Smooth muscle cell (in vitro differentiated cells): ENCODE measurements at regions not wholly inside any gene's neighbourhood (a gene's known extent, or its start where the extent isn't known, plus 50 kb on each side); places are given as distances from the start of the nearest gene placed in this dataset.

ENCODE experiments used
- DNase-seq: peaks from one replicate; lab custom pipeline; 2025; ENCODE audit not compliant: unreplicated experiment; lab: John Stamatoyannopoulos, UW
- H2AFZ ChIP-seq: fragments of 200-600 bp; sonication (generic); 2 replicates; pipeline ENCODE4 v1.6.0; 2016; ENCODE audit warnings: antibody characterized with exemption, low read depth, mild to moderate bottlenecking
- H3F3A ChIP-seq: fragments of 200-600 bp; sonication (generic); 2 replicates; pipeline ENCODE4 v1.6.0; 2017; ENCODE audit warnings: antibody characterized with exemption, low read depth
- H3K27ac ChIP-seq: fragments of 200-600 bp; sonication (generic); 2 replicates; pipeline ENCODE4 v1.5.1; 2016; ENCODE audit warnings: low read depth, mild to moderate bottlenecking
- H3K27me3 ChIP-seq: fragments of 200-600 bp; sonication (generic); 2 replicates; pipeline ENCODE4 v1.6.1; 2016; ENCODE audit warnings: low read depth, mild to moderate bottlenecking
- H3K36me3 ChIP-seq: fragments of 200-600 bp; sonication (generic); 2 replicates; pipeline ENCODE4 v1.5.1; 2016; ENCODE audit warnings: low read depth
- H3K4me1 ChIP-seq: fragments of 200-600 bp; sonication (generic); 2 replicates; pipeline ENCODE4 v1.5.1; 2016; ENCODE audit warnings: low read depth
- H3K4me2 ChIP-seq: fragments of 200-600 bp; sonication (generic); 2 replicates; pipeline ENCODE4 v1.6.0; 2016; ENCODE audit warnings: mild to moderate bottlenecking
- H3K4me3 ChIP-seq: fragments of 200-600 bp; sonication (generic); 2 replicates; pipeline ENCODE4 v1.5.1; 2016; ENCODE audit warnings: mild to moderate bottlenecking
- H3K79me2 ChIP-seq: fragments of 200-600 bp; sonication (generic); 2 replicates; pipeline ENCODE4 v1.6.0; 2016; ENCODE audit warnings: low read depth, mild to moderate bottlenecking
- H3K9ac ChIP-seq: fragments of 200-600 bp; sonication (generic); 2 replicates; pipeline ENCODE4 v1.6.0; 2016; ENCODE audit warnings: low read depth
- H3K9me3 ChIP-seq: fragments of 200-600 bp; sonication (generic); replicated peaks from 2 replicates; pipeline ENCODE4 v1.5.1; 2016; ENCODE audit warnings: low read depth
- H4K20me1 ChIP-seq: fragments of 200-600 bp; sonication (generic); 2 replicates; pipeline ENCODE4 v1.6.0; 2016; ENCODE audit warnings: low read depth
- WGBS: methylation state at CpG from one replicate; pipeline ENCODE4 v1.1.7; 2016; ENCODE audit warnings: low lambda C conversion rate; 5-methylcytosine and 5-hydroxymethylcytosine counted together
- TF ChIP-seq, protein P1 (sequence below): fragments of 200-600 bp; sonication (generic); IDR thresholded peaks from 2 replicates; pipeline ENCODE4 v1.5.1; 2017; ENCODE audit warnings: borderline replicate concordance, mild to moderate bottlenecking, antibody characterized with exemption; ENCODE audit not compliant: insufficient read depth, poor library complexity, severe bottlenecking

DNA sequence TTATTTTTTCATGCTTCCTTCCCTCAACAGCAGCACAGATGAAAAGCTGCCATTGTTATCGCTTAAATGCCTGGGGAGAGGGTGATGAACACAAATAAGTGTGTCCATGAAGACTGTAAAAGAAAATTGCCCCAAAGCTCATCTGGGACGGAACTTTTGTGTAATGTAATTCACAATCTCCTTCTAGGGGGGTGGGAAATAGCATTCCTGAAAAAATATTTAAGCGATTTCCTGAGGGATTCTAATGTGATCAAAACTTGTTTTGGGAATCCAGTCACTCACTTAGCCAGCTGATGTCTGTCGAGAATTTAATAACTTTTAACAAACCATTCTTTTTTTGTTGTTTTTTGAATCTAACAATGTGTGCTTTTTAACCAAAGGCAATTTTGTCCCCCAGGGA, 427.9 kb downstream of the PLCL1 start:
- Histone ChIP-seq H3K27me3 (no peaks in the 10 kb centered on the region), H3K4me3 (no peak overlapping the region), H3F3A (no peaks in the 10 kb centered on the region), H3K4me1 (no peaks in the 10 kb centered on the region), H3K9ac (no peak overlapping the region), H3K79me2 (no peaks in the 10 kb centered on the region), H2AFZ (no peak overlapping the region), H3K36me3 (no peaks in the 10 kb centered on the region), H3K27ac (no peak overlapping the region), H4K20me1 (no peaks in the 10 kb centered on the region), H3K9me3 (no peaks in the 10 kb centered on the region), H3K4me2 (no peak overlapping the region)
- TF ChIP-seq, protein P1, sequence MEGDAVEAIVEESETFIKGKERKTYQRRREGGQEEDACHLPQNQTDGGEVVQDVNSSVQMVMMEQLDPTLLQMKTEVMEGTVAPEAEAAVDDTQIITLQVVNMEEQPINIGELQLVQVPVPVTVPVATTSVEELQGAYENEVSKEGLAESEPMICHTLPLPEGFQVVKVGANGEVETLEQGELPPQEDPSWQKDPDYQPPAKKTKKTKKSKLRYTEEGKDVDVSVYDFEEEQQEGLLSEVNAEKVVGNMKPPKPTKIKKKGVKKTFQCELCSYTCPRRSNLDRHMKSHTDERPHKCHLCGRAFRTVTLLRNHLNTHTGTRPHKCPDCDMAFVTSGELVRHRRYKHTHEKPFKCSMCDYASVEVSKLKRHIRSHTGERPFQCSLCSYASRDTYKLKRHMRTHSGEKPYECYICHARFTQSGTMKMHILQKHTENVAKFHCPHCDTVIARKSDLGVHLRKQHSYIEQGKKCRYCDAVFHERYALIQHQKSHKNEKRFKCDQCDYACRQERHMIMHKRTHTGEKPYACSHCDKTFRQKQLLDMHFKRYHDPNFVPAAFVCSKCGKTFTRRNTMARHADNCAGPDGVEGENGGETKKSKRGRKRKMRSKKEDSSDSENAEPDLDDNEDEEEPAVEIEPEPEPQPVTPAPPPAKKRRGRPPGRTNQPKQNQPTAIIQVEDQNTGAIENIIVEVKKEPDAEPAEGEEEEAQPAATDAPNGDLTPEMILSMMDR, result no peak
- no peak for DNase-seq
- WGBS, result 87% methylated on average over 4 of the region's 4 CpGs

DNA sequence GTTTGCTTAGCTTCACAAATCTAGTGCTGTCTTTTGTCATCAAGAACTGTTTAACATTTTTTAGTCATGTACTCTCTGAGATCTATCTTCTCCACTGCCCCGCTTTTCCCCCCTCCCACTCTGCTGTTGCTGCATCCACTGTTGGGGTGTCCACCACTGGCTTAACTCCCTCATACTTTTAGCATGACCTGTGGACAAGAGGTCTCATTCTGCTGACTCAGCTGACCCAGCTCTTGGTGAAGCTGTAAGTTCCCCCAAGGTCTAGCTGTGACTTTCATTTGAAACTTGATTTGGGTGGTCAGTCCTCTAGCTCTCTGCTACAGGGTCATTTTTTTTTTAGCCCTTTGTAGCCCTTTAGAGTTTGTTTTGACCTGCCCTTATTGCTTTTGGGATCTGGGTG, 427.2 kb downstream of the PLCL1 start:
- H3K4me3 ChIP-seq, result no peak overlapping the region
- H4K20me1 ChIP-seq, result no peaks in the 10 kb centered on the region
- TF ChIP-seq, protein P1, result no peak
- no peak overlapping the region for H3K9ac ChIP-seq
- H3F3A ChIP-seq, result no peaks in the 10 kb centered on the region
- H2AFZ ChIP-seq, result no peak overlapping the region
- no peak overlapping the region for H3K27ac ChIP-seq
- H3K9me3 ChIP-seq, result no peaks in the 10 kb centered on the region
- no peaks in the 10 kb centered on the region for H3K79me2 ChIP-seq
- no peaks in the 10 kb centered on the region for H3K36me3 ChIP-seq
- DNase-seq, result no peak
- no peaks in the 10 kb centered on the region for H3K27me3 ChIP-seq
- H3K4me2 ChIP-seq, result no peak overlapping the region
- H3K4me1 ChIP-seq, result no peaks in the 10 kb centered on the region
- WGBS, result 100% methylated on average over 1 of the region's 1 CpG

DNA sequence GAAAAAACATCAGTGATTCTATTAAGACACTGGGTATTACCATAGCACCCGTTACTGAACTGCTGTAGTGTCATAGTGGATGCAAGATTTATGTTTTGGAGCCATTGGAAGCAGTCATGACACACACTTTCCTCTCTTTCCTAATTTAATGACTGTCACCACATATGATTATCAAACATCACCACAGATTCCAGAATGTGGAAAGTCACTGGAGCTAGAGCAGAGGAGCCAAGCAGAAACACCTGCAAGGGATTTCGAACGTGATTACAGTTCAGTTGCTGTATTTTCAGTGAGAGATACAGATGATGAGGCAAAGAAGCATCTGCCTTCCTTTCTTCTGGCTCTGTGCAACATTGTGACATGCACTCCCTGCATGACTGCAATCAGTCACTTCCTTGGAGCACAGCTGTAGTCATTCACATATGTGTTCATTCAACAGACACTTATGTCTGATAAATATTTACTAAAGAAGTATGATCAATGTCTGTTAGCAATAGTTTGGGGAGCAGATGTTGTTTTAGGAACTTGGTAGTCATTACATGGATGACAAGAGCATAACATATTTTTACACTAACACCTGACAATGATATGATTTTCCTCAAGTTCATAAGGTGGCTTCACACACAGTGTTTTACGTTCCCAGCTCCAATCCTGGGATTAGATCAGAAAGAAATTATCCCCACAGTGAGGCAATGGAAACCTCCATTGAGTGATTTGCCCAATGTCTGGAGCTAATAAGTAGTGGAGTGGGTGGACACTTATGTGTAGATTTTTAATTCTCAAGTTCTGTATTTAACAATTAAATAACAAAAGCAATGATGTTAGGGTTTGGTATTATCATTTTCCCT, 416.6 kb downstream of the PLCL1 start:
- Histone ChIP-seq H3K4me3 (no peak overlapping the region), H4K20me1 (no peaks in the 10 kb centered on the region), H3K36me3 (no peaks in the 10 kb centered on the region), H3K4me2 (no peak overlapping the region), H3K27me3 (no peaks in the 10 kb centered on the region), H3K9me3 (no peaks in the 10 kb centered on the region), H3K9ac (no peak overlapping the region), H3K27ac (no peak overlapping the region), H2AFZ (no peak overlapping the region), H3K4me1 (no peaks in the 10 kb centered on the region), H3K79me2 (no peaks in the 10 kb centered on the region), H3F3A (no peaks in the 10 kb centered on the region)
- no peak for DNase-seq
- TF ChIP-seq, protein P1, result no peak
- WGBS, result 76% methylated on average over 4 of the region's 4 CpGs

DNA sequence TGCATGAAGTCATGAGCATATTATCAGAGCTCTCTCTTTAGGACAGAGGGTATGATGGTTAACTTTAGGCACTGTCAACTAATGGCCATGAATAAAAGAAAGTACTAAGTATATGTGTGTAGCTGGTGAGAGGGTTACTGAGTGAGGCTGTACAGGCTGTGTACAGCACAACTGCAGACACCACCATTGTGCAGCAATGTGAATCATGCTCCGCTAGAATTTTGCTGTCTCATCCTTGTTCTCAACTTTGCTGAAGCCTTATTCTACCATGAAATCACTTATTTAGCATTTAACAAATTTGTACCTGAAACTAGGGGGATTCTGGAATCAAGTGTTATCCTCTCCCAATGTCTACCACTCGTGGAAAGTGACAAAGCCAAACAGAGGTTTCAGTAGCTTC, 414.9 kb downstream of the PLCL1 start:
- no peak for DNase-seq
- 82% methylated on average over 2 of the region's 2 CpGs for WGBS
- TF ChIP-seq, protein P1, result no peak

More for the DNA sequence above, 414.9 kb downstream of the PLCL1 start:
- Histone ChIP-seq H3K36me3 (no peaks in the 10 kb centered on the region), H3K4me2 (no peak overlapping the region), H3K4me3 (no peak overlapping the region), H3K4me1 (no peaks in the 10 kb centered on the region), H2AFZ (no peak overlapping the region), H3K9ac (no peak overlapping the region), H3K9me3 (no peaks in the 10 kb centered on the region), H3F3A (no peaks in the 10 kb centered on the region), H3K27ac (no peak overlapping the region), H3K79me2 (no peaks in the 10 kb centered on the region), H3K27me3 (no peaks in the 10 kb centered on the region), H4K20me1 (no peaks in the 10 kb centered on the region)
